ENCODE measurements at regions not wholly inside any gene's neighbourhood (a gene's known extent, or its start where the extent isn't known, plus 50 kb on each side); places are given as distances from the start of the nearest gene placed in this dataset.

DNA sequence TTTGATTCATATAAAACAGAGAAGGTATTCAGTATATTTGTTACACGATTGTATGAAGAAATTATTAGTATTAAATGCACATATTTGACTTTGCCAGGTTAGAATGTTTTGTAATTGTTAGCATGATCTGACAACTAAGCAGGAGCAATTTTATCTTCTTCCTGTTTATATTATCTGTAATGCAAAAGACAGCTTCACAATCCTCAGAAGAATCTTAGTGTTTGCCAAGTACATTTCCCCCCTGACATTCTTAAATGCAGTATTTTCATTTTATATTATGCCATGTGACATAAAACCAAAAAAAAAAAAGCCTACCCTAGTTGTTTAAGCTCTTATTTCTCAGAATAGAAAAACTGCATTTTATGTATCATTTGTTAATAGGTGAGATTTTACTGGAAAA is 469.4 kb downstream of the FOXG1 start:
- H3K27me3 ChIP-seq (ENCODE audit: insufficient read depth, poor library complexity, severe bottlenecking): no peaks in the 10 kb centered on the region
- no peak overlapping the region for H3K4me3 ChIP-seq (replicated peaks; ENCODE audit: insufficient read depth, low read length)
- TF ChIP-seq GABPA (IDR thresholded peaks at IDR 0.05; ENCODE audit: low read depth) (no peak), POLR2AphosphoS5 (IDR thresholded peaks at IDR 0.05; ENCODE audit: low read depth) (no peak), SPI1 (IDR thresholded peaks at IDR 0.05; ENCODE audit: borderline replicate concordance, low read depth) (no peak)
- TF ChIP-seq, protein P1, sequence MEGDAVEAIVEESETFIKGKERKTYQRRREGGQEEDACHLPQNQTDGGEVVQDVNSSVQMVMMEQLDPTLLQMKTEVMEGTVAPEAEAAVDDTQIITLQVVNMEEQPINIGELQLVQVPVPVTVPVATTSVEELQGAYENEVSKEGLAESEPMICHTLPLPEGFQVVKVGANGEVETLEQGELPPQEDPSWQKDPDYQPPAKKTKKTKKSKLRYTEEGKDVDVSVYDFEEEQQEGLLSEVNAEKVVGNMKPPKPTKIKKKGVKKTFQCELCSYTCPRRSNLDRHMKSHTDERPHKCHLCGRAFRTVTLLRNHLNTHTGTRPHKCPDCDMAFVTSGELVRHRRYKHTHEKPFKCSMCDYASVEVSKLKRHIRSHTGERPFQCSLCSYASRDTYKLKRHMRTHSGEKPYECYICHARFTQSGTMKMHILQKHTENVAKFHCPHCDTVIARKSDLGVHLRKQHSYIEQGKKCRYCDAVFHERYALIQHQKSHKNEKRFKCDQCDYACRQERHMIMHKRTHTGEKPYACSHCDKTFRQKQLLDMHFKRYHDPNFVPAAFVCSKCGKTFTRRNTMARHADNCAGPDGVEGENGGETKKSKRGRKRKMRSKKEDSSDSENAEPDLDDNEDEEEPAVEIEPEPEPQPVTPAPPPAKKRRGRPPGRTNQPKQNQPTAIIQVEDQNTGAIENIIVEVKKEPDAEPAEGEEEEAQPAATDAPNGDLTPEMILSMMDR (IDR thresholded peaks at IDR 0.05; ENCODE audit: insufficient read depth, low read length): no peak
- TF ChIP-seq, protein P2, sequence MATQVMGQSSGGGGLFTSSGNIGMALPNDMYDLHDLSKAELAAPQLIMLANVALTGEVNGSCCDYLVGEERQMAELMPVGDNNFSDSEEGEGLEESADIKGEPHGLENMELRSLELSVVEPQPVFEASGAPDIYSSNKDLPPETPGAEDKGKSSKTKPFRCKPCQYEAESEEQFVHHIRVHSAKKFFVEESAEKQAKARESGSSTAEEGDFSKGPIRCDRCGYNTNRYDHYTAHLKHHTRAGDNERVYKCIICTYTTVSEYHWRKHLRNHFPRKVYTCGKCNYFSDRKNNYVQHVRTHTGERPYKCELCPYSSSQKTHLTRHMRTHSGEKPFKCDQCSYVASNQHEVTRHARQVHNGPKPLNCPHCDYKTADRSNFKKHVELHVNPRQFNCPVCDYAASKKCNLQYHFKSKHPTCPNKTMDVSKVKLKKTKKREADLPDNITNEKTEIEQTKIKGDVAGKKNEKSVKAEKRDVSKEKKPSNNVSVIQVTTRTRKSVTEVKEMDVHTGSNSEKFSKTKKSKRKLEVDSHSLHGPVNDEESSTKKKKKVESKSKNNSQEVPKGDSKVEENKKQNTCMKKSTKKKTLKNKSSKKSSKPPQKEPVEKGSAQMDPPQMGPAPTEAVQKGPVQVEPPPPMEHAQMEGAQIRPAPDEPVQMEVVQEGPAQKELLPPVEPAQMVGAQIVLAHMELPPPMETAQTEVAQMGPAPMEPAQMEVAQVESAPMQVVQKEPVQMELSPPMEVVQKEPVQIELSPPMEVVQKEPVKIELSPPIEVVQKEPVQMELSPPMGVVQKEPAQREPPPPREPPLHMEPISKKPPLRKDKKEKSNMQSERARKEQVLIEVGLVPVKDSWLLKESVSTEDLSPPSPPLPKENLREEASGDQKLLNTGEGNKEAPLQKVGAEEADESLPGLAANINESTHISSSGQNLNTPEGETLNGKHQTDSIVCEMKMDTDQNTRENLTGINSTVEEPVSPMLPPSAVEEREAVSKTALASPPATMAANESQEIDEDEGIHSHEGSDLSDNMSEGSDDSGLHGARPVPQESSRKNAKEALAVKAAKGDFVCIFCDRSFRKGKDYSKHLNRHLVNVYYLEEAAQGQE (IDR thresholded peaks at IDR 0.05; ENCODE audit: insufficient replicate concordance, low read depth): no peak
- DNase-seq (ENCODE audit: low read depth in 1 of 2, low spot score in 1 of 2): no peak
- no peak overlapping the region for H3K27ac ChIP-seq (replicated peaks)

DNA sequence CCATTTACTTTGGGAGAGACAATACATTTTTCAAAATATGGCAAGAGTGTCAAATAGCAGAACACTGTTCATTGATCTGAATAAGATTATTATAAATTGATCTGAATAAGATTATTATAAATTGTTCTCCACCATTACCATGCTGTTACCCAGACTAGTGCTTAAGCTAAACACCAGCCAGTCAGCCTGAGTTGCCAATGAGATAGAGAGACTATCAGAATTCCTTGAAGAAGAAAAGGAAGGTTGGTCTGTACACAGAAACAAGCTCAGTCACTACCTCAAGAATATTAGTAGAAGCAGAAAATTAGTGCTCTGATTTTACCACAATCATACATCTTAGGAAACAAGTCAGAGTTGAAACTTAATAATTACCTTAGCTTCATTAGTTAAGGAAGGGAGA is 469.8 kb downstream of the FOXG1 start:
- H3K4me3 ChIP-seq (replicated peaks; ENCODE audit: insufficient read depth, low read length): no peak overlapping the region
- TF ChIP-seq, protein P1 (IDR thresholded peaks at IDR 0.05; ENCODE audit: insufficient read depth, low read length): no peak
- TF ChIP-seq GABPA (IDR thresholded peaks at IDR 0.05; ENCODE audit: low read depth): no peak
- TF ChIP-seq SPI1 (IDR thresholded peaks at IDR 0.05; ENCODE audit: borderline replicate concordance, low read depth): no peak
- TF ChIP-seq, protein P2 (IDR thresholded peaks at IDR 0.05; ENCODE audit: insufficient replicate concordance, low read depth): no peak
- TF ChIP-seq POLR2AphosphoS5 (IDR thresholded peaks at IDR 0.05; ENCODE audit: low read depth): no peak
- no peak for DNase-seq (ENCODE audit: low read depth in 1 of 2, low spot score in 1 of 2)
- H3K27me3 ChIP-seq (ENCODE audit: insufficient read depth, poor library complexity, severe bottlenecking): no peaks in the 10 kb centered on the region
- no peak overlapping the region for H3K27ac ChIP-seq (replicated peaks)

DNA sequence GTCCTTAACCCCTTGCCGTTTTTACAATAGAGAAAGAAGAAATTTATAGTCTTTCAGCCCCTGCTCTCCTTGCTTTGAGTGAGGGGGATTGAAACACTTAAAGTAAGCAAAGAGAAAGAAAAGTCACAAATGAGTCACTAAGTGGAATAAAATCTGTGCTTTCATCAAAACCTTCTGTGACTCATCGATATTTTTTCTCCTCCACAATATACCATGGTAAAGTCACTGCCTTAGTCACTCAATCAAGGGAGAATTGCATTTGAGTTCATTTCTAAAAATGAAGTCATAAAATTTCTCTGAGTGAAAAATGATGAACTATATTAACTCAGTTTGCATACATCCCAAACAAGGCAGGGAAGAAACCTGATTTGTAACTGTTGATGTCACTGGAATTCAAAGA is 470.3 kb downstream of the FOXG1 start:
- Histone ChIP-seq H3K27ac (replicated peaks) (no peak overlapping the region), H3K4me3 (replicated peaks; ENCODE audit: insufficient read depth, low read length) (no peak overlapping the region), H3K27me3 (ENCODE audit: insufficient read depth, poor library complexity, severe bottlenecking) (no peaks in the 10 kb centered on the region)
- TF ChIP-seq GABPA (IDR thresholded peaks at IDR 0.05; ENCODE audit: low read depth) (no peak), POLR2AphosphoS5 (IDR thresholded peaks at IDR 0.05; ENCODE audit: low read depth) (no peak), SPI1 (IDR thresholded peaks at IDR 0.05; ENCODE audit: borderline replicate concordance, low read depth) (no peak)
- TF ChIP-seq, protein P2 (IDR thresholded peaks at IDR 0.05; ENCODE audit: insufficient replicate concordance, low read depth): no peak
- TF ChIP-seq, protein P1 (IDR thresholded peaks at IDR 0.05; ENCODE audit: insufficient read depth, low read length): no peak
- no peak for DNase-seq (ENCODE audit: low read depth in 1 of 2, low spot score in 1 of 2)
